ENCODE measurements at regions not wholly inside any gene's neighbourhood (a gene's known extent, or its start where the extent isn't known, plus 50 kb on each side); places are given as distances from the start of the nearest gene placed in this dataset.

DNA sequence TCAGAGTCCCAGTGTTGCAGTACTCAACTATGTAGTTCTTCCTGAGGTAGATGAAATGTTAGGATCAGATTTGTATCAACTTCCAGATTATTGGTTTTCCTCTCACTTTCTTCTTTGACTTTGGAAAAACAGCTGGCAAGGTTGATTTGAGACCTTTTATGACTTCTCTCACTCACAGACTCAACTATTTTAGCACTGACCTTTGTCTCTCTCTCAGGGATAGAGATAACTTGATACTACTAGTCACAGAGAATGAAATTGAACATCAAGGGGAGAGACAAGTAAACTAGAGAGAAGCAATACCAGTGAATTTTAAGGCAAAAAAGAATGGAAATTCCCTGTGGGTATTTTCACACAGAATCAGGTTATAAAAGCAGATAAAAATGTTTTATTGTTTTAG is 159.7 kb upstream of the B3GALT2 start:
- no peak for DNase-seq (ENCODE audit: low read depth)
- TF ChIP-seq, protein P1, sequence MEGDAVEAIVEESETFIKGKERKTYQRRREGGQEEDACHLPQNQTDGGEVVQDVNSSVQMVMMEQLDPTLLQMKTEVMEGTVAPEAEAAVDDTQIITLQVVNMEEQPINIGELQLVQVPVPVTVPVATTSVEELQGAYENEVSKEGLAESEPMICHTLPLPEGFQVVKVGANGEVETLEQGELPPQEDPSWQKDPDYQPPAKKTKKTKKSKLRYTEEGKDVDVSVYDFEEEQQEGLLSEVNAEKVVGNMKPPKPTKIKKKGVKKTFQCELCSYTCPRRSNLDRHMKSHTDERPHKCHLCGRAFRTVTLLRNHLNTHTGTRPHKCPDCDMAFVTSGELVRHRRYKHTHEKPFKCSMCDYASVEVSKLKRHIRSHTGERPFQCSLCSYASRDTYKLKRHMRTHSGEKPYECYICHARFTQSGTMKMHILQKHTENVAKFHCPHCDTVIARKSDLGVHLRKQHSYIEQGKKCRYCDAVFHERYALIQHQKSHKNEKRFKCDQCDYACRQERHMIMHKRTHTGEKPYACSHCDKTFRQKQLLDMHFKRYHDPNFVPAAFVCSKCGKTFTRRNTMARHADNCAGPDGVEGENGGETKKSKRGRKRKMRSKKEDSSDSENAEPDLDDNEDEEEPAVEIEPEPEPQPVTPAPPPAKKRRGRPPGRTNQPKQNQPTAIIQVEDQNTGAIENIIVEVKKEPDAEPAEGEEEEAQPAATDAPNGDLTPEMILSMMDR (conservative IDR thresholded peaks at IDR 0.05; ENCODE audit: control insufficient read depth, insufficient read depth, low read depth, low read length), result no peak
- H3K4me3 ChIP-seq (ENCODE audit: control insufficient read depth, low read depth, low read length), result no peak overlapping the region

DNA sequence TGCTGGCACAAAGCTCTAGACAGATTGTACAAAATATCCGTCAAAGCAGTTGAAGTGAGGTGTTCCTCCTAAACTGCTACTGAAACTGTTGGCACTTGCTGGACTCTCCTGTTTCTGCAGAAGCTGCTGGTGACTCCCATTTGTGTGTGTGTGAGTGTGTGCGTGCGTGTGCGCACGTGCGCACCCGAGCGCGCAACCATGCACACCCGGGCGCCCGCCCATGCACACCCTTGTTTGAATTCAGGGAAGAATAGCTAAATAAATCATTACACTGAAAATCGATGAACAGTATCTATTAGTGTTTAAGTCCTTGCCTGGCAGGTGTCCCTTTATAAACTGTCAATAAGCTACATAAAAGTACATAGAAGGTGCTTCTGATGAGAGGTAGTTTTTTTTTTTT is 156.4 kb upstream of the B3GALT2 start:
- TF ChIP-seq, protein P1 (conservative IDR thresholded peaks at IDR 0.05; ENCODE audit: control insufficient read depth, insufficient read depth, low read depth, low read length), result no peak
- no peak for DNase-seq (ENCODE audit: low read depth)
- H3K4me3 ChIP-seq (ENCODE audit: control insufficient read depth, low read depth, low read length), result no peak overlapping the region

DNA sequence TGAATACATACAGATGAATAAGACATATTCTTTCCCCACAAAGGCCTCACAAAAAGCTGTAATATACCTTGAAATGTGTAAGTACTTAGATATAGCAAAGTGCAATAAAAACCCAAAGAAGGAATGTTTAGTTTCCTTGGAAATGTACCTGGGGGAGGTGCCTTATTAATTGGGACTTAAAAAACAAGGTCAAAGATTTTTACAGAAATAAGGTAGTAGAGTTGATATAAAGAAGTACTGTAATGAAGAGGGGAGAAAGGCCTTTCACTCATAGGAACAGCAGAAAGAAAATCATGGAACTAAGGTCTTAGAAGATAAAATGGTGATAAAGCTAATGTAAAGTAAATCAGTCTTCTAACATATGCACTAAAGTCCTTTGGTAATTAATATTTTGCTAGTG is 153.9 kb upstream of the B3GALT2 start:
- no peak for DNase-seq (ENCODE audit: low read depth)
- no peak overlapping the region for H3K4me3 ChIP-seq (ENCODE audit: control insufficient read depth, low read depth, low read length)
- TF ChIP-seq, protein P1 (conservative IDR thresholded peaks at IDR 0.05; ENCODE audit: control insufficient read depth, insufficient read depth, low read depth, low read length), result no peak

DNA sequence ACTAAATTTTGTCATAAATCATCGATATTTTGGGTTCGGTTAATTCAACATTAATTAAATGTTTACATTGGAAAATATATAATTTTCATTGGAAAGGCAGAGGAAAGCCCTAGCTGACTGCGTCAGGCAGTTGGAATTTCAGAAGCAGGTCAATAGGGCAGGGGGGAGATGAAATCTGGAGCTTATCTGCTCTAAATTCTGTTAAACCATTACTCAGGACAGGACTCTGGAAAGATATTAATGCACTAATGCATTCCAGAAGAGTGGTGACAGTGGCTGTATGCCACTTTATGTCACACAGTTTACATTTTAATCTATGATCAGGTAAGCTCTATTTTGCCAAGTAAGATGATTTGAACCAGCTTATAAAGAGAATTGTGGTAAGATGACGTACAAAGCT is 153.0 kb upstream of the B3GALT2 start:
- no peak overlapping the region for H3K4me3 ChIP-seq (ENCODE audit: control insufficient read depth, low read depth, low read length)
- DNase-seq (ENCODE audit: low read depth), result no peak
- TF ChIP-seq, protein P1 (conservative IDR thresholded peaks at IDR 0.05; ENCODE audit: control insufficient read depth, insufficient read depth, low read depth, low read length), result no peak

DNA sequence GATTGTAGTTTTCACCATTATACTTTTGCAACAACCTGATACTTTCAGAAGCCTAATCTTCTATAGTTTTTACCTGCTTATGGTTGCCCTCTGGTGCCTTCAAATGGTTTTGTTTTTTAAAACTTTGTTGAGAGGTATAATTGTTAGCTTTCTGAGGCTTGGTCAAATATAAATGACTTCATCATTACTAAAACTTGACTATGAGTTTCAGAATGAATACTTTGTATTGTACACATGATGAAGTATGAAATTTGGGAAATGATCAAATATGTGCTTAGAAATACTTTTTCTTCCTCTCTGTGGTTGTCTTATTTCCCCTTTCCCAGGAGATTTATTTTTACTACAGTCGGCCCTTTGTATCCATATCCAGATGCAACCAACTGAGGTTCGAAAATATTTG is 151.8 kb upstream of the B3GALT2 start:
- peak; percentile 39 for DNase-seq (ENCODE audit: low read depth)
- no peak overlapping the region for H3K4me3 ChIP-seq (ENCODE audit: control insufficient read depth, low read depth, low read length)
- TF ChIP-seq, protein P1 (conservative IDR thresholded peaks at IDR 0.05; ENCODE audit: control insufficient read depth, insufficient read depth, low read depth, low read length), result no peak

DNA sequence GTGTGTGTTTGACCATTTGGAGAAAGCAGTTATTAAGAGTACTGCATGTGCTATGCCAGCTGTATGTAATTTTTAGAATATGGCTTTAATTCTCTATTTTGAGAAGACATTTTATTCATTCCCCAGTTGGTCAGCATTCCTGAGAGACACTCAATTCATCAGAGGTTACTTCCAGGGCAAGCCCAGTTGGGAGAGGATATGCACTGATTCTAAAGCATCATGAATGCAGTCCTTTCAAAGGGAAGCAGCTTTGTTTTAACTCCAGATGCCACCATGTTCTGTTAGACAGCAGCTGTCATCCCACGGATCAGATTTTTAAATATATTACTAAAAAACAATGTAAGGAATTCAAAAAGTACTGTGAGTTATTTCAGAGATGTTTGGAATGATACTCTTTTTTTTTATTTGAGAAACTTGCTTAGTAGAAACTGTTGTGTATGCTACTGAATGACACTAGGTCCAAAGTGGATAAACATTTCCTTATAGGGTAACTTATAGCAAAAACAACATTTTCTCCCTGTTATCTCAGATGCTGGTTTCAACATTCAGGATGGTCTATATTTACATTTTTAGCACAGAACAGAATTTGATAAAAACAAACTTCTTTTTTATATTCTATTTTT is 149.5 kb upstream of the B3GALT2 start:
- peak; percentile 31 for DNase-seq (ENCODE audit: low read depth)
- H3K4me3 ChIP-seq (ENCODE audit: control insufficient read depth, low read depth, low read length), result no peak overlapping the region
- TF ChIP-seq, protein P1 (conservative IDR thresholded peaks at IDR 0.05; ENCODE audit: control insufficient read depth, insufficient read depth, low read depth, low read length), result no peak

DNA sequence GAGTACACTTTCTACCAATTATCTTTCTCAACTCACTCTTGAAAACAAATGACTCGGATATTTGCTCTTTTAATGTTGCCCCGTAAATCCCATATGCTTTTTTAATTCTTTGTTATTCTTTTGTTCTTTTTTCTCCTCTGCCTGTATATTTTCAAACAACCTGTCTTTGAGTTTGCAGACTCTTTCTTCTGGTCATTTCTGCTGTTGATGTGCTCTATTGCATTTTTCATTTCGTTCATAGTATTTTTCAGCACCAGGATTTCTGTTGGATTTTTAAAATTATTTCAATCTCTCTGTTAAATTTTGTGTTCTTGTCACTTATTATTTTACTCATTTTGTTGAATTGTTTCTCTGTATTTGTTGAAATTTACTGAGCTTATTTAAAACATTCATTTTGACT is 146.8 kb upstream of the B3GALT2 start:
- DNase-seq (ENCODE audit: low read depth), result no peak
- H3K4me3 ChIP-seq (ENCODE audit: control insufficient read depth, low read depth, low read length), result no peak overlapping the region
- TF ChIP-seq, protein P1 (conservative IDR thresholded peaks at IDR 0.05; ENCODE audit: control insufficient read depth, insufficient read depth, low read depth, low read length), result no peak
